Suppressor macrophage treated with lipopolysaccharide for 4 hours (primary cell): ENCODE measurements at regions not wholly inside any gene's neighbourhood (a gene's known extent, or its start where the extent isn't known, plus 50 kb on each side); places are given as distances from the start of the nearest gene placed in this dataset.
"Not testable (repeated sequence)": the region's sequence is repeated elsewhere in the genome, so short reads cannot be mapped to it uniquely, and the experiment has no call there.

Experiments
- DNase-seq: peaks from one replicate; pipeline ENCODE4 v3.0.0-alpha.2; 2020

DNA sequence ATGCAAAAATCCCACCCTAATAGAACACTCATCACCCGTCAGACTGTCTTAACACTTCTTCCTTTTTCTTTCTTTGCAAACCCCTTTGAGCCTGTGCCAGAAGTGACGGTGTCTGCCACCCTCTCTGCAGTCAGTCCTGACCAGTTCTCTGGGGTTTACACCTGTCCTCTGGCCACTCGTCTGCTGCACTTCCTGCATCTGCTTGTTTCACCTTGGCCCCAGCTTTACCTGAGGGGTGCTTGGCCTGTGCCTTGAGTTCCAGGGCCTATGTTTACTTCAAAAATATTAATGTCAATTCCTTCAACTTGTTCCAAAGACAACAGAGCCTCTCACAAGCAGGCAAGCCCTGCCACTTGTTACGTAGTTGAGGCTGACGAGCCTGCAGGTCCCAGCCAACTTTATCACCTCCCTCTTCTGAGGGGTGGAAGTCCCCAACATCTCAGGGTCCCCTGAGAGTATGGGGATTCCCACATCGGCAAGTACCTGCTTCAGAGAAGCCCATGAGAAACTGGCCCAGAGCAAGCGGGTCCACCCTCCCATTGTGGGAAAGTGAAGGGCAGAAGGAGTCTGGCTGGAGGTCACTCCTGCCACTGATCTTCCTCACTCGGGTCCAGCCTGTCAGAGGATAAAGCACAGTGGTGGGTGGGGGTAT lies 205.4 kb downstream of the DAD1 start:
- DNase-seq = no peak

DNA sequence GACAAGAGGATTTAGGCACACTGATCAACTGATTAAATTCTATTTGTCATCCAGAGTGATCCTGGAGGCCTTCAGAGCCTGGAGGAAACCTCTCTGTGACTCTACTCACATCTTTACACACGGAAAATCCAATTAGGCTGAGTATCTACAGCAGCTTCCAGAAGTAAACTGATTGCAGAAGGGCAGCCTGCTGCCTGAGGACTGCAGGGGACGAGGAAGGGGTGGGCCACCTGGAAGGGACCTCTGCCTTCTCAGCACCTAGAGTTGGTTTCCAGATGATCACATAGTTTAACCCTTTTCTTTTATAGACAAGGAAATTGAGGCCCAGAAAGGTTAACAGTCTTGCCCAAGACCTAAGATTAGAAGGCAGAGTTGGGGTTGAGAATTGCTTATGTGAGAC lies 206.1 kb downstream of the DAD1 start:
- no peak for DNase-seq

DNA sequence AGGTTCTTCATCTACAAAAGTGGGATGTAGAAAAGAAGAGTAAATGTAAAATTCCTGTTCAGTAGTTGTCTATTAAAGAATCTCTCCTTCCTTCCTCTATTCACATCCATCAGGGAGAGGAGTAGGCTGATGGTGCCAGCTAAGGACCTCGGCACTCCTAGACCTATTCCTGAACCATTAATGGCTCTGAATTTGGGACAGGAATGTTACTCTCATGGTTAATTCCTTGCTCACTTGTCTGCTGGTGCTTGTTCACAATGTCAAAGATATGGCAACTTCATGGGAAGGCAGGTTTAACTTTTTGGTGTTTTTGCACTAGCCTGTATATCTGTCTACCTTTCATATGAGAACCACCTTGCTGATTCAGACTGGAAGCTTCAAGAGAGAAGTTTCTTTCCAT lies 206.6 kb downstream of the DAD1 start:
- no peak for DNase-seq

DNA sequence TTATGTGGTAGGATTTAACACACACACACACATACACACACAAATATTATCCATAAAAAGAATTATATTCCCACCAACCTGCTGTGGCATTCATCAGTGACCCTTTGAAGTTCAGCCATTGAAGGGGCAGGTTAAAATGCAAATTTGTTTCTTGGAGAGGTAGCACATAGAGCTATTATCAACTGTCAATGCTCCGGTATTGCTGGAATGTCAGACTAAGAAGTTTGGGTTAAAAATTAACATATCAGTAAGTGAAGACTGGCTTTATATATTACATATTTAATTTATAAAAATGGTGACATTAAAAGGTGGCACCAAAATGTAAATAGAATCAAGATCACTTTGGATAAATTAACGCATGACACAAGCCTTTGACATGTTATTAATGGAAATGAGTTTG lies 207.3 kb downstream of the DAD1 start:
- DNase-seq = no peak

DNA sequence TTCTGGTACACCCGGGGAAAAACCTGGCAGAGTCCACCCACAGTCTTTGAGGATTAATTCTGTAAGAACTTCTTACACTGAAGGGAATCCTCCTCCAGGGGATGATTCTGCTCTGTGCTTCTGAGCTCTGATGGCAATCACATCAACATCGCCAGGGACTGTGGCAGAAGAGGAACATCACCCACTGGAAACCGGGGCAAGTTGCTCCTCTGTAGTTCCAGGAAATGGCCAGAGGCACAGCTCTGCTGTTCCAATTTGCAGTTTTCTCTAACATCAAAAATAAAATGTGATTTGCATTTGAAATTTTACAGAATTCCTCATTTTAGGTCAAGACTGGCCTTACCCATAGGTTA lies 207.6 kb downstream of the DAD1 start:
- DNase-seq = peak; percentile 17

DNA sequence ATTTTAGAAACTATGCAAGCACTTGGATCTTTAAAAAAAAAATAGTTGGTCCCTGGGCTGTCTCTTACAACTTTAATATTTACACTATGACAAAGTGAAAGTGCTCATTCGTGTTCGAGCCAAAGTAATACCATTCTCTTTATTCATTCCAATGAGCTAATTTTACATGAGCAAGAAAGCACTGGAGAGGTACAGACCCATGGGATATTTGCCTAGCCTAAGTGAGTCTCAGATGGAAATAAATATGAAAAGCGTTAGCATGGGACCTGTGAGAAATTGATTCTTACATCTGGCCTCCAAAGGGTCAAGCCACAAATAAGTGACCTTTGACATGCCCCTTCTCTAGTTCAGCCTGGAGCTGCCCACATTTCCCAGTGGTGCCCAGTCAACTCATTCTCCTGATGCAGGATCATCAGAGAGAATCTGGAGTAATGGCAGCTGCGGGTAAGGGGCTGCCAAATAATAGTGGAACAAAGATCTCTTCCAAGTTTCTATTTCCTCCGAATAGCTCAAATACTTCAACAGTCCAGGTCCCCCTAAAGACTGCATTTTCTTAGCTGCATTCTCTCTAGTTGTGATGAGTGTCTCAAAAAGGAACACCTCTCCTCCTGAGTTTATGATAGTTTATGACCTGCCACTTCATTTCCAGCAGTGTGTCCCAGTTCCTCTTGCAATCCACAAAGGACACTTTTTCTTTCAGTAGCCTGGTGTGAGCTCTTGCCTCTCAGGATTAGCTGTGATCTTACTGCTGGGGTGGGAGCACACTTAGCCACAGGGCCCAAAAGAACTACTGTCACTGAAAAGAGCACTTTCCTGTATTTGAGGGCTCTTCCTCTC lies 208.2 kb downstream of the DAD1 start:
- DNase-seq = no peak

DNA sequence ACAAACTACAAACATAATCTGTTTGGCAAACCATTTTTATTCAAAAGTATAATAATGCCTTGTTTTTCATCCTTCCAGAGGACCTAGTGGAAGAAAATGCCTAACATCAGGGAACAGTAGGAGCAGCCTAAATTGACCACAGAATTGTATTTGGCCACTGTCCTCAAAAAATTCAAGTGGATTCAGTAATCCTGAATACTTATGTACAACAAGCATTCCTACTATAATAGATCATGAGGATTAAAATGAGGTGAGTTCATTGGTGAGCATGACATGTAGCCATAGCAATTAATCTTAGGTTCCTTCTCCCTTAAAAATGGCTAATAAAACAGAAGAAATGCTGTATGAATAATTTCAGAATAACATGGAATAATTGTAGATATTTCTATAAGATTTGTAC lies 209.3 kb downstream of the DAD1 start:
- no peak for DNase-seq

DNA sequence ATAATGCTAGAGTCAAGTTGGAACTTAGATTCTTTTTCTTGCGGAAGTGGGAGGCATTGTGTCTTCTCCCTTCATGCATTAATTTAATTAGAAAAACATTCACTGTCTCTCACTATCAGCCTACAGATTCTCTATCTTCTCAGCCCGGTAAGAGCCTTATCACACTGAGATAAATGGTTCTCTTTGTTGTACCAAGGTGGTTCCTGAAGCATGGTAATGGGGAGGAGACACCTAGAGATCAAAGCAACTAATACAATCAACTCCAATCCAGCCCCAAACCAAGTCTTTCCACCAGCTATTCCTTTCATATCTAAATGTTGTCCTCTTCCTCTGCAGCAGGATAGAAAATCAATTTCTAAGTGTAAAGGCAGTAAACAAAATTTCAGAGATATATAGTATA lies 210.8 kb downstream of the DAD1 start:
- DNase-seq = no peak

DNA sequence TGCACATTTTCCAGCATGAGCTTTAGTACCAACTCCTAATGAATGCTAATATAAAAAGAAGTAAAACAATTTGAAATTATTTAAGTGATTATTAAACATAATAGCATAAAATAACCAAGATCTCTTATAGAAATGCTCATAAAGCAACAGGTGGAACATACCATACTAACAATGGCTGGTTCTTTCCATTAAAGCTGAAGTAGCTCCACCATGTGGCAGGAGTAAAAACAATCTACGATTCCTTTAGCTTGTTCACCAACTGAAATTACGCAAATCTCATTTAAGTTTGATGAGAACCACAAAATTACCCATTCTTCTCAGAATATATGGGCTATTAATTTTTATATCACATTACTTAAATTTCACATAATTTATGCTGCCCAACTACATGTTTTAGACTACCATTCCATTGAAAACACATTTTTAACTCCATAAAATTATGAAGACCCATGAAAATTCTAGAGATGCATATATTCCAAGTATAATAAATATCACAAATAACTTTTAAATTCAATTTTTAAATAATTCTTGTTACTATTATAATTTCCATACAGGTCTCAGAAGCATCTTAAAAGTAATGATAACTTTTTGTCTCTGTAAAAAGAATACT lies 213.6 kb downstream of the DAD1 start:
- peak; percentile 67 for DNase-seq

DNA sequence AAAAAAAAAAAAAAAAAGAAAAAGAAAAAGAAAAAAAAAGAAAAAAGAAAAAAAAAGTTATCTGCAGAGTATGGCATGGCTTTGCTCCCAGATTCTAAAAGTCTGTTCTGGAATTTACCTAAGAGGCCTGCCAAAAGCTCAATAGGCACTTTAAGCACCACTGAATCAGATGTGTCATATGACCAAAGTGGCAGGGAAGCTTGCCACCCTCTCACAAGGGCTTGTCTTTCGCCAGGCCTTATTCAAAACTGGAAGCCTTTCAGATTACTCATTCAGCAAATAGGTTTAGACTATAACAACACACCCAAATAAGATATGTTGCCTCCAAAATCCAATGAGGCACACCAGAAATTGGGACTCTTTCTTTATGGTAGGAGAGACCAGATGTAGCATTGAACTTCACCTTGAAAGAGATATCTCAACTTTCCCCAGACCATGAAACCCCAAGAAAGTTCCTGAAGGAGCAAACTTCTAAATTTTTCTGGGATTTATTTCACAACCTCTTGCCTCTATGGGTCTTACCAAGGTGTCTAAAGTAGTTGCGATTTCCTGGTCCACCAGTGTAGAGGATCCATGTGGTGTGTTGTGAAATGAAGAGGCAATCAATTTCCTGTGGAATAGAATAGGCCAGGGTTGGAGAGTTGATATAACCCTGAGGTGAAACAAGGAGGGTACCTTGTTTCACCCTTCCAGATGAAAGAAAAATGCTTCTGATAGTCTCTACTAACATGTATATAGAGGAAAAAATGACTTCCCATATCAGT lies 218.8 kb downstream of the DAD1 start:
- DNase-seq = no peak

DNA sequence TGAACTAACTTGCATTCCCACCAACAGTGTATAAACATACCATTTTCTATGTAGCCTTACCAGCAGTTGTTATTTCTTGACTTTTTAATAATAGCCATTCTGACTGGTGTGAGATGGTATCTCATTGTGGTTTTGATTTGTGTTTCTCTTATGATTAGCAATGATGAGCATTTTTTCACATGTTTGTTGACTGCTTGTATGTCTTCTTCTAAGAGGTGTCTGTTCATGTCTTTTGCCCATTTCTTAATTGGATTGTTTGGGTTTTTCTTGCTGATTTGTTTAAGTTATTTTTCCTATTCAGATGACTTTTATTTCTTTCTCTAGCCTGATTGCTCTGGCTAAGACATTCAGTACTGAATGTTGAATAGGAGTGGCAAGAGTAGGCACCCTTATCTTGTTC lies 230.3 kb downstream of the DAD1 start:
- no peak for DNase-seq

DNA sequence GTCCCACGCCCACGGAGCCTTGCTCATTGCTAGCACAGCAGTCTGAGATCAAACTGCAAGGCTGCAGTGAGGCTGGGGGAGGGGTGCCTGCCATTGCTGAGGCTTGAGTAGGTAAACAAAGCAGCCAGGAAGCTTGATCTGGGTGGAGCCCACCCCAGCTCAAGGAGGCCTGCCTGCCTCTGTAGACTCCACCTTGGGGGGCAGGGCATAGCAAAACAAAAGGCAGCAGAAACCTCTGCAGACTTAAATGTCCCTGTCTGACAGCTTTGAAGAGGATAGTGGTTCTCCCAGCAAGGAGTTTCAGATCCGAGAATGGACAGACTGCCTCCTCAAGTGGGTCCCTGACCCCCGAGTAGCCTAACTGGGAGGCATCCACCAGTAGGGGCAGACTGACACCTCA lies 239.7 kb downstream of the DAD1 start:
- not testable (repeated sequence) for DNase-seq

DNA sequence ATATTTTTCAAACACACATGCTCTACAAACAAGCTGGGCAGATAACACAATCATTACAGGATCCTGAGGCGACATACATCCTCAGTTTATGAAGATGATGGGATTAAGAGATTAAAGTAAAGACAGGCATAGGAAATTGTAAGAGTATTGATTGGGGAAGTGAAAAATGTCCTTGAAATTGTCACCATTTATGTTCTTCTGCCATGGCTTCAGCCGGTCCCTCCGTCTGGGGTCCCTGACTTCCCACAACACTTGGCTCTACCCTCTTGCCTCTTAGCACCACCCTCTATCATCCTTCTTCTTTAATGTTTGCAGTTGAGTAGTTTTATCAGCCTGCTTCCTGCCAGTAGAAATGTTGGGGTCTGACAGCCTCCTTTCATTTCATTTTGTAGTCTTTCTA lies 244.4 kb downstream of the DAD1 start:
- DNase-seq = no peak

DNA sequence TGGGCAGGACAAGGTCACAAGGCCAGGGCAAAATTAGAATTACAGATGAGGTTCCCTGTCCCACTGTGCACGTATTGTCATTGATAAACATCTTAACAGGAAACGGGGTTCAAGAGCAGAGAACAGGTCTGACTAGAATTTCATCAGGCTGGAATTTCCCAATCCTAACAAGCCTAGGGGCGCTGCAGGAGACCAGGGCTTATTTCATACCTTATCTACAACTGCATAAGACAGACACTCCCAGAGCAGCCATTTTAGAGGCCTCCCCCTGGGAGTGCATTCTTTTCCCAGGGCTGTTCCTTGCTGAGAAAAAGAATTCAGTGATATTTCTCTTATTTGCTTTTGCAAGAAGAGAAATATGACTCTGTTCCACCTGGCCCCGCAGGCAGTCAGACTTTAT lies 244.8 kb downstream of the DAD1 start:
- not testable (repeated sequence) for DNase-seq

DNA sequence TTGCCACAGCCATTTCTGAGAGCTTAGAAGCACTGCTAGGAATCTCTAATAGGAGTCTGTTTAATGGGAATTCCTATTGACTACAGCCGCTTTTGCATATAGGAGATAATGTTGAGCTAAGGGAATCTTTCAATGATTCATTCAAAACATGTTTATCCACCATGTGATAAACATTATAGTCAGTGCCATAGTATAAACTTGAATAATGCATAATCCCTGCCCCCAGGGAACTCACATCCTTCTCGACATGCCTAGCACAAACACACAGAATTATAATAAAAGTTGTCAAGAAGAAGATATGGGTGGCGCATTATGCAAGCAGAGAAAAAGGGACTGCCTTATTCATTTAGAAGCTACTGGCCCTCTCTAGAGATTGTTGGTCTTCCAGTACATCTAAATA lies 248.0 kb downstream of the DAD1 start:
- DNase-seq = no peak

DNA sequence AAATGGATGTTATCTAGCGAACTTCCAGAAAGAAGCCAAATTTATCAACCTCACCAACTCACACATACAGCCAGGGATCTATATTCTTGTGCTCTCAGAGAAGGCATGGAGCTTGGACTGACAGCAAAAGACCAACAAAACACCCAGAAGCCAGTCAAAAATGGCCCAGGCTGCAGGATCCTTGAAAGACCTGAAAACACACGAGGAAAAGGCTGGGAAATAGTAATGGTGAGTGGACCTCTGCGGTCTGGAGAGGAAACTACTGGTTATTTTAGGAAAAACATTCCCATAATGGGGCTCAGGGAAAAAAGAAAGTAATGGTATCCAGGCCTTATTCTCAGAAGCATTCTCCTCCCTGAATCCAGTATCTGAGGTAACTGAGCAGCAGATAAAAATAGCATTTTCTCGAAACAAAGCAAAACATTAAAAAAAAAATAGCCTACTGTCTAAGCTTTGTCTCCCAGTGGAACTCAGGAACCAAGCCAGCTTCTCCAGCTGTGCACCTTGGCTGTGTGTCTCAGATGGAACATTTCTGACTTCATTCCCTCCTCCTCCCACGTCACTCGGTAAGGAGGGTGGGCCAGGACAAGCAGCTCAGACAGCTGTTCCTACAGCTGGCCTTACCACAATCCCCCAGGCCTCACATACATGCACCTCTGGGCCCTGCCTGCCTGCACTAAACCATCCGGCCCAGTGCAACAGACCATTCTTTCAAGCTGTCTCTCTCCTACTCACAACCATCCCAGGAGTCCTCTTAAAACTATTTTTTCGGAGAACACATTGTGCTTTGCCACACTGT lies 249.9 kb downstream of the DAD1 start:
- DNase-seq = no peak

DNA sequence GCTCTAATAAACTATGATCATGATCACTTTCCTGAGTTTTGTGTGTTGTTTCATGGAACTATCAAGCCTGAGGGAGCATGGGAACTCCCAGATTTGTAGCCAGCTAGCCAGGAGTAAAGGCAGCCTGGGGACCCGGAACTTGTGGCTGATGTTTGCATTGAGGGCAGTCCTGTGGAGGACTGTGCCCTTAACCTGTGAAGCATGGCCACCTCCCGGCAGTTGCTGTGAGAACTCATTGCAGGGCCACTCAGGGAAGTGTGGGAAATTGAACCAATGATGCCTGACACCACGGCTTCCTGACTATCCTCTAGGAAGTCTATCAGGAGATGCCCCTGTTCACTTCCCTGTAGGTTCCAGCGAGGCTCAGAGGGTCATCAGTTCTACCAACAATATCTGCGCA lies 250.6 kb downstream of the DAD1 start:
- no peak for DNase-seq

DNA sequence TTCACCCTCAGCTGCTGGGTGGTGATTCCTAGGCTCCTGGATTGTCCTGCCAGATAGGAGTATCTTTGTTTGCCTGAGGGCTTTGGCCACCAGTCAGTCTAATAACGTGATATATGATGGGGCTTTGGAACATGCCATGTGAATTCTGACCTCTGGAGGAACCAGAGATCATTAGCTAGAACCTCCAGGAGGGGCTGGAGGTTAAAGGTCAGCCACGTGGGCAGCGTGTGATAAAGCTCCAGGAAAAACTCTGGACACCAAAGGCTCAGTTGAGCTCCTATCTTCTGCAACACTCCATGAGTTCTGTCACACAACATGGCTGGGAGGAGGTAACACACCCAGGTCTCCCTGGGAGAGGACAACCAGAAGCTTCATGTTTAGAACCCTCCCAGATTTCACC lies 251.1 kb downstream of the DAD1 start:
- DNase-seq = no peak

DNA sequence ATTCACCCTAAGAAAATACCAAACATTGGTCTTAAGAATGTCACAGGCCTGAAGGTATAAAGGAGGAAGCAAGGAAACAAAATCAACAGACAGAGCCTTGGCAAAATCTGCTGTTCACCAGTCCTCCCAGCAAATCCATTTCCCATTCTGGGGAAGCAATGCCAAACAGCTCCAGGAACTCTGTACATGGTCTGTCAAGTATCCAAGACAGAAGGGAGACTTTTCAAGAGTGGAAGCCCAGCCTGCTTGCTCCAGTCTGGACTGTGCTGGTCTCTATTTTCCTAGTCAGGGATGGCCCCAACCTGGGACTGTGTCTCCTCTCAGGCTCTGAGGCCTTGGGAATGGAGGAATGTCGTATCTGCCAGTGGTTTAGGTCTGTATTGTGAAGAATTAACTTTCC lies 251.5 kb downstream of the DAD1 start:
- no peak for DNase-seq

DNA sequence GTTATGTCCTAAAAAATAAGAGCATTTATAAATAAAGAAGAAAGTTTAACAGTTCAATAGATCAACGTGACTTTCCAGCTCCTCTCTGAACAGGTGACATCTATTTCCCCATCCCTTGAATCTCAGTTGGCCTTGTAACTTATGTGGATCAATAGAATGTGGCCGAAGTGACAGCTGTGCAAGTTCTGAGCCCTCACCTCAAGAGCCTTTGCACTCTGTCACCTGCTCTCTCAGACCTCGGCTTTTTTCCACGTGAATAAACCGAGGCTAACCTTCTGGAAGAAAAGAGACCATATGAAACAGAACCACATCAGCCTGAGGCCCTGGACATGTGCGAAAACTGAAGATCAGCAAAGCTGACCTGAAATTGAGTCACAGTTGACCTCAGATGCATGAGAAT lies 253.0 kb downstream of the DAD1 start:
- DNase-seq = no peak

DNA sequence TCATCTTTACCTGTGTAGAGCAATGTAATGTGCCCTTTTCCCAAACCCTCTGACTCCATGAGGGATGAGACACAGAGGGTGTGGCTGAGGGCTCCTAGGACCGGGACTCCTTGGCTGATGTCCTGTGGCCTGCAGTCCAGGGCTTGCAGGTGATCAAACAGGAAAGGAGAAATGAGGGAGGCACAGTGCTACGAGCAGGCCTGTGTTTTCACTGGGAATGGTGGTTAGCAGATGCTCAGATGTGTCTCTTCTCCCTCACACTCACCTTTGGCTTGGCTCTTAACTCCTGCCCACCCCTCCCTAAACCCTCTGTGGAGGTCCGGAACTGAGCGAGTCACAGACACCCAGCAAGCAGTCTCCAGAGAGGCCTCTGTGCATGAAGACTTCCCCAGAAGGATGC lies 254.4 kb downstream of the DAD1 start:
- no peak for DNase-seq

DNA sequence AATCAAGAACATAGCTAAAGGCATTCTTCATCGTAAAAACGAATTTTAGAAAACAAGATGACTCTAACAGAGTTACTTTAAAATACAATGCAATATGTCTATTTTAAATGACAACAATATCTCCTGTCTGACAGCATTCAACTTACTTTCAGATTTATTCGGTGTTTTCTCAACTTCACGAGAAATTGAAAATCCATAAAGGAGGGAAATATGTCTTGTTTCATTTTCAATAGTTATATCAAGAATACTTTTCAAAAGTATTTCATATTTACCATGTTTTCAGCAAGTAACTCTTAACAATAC lies 254.8 kb downstream of the DAD1 start:
- DNase-seq = no peak
